Keratinocyte (primary cell): ENCODE measurements at regions not wholly inside any gene's neighbourhood (a gene's known extent, or its start where the extent isn't known, plus 50 kb on each side); places are given as distances from the start of the nearest gene placed in this dataset.

Source experiments
- CTCF ChIP-seq, 3 experiments: IDR thresholded peaks in 1 of 3; conservative IDR thresholded peaks in 1 of 3; optimal IDR thresholded peaks in 1 of 3; 2 replicates in 2 of 3; 3 replicates in 1 of 3; pipeline versions ENCODE3 to v1.5.1; 2011; ENCODE audit warnings: low read length in 3 of 3, mild to moderate bottlenecking in 3 of 3, moderate library complexity in 2 of 3, control low read depth in 1 of 3, inconsistent platforms in 1 of 3; ENCODE audit not compliant: insufficient read depth in 2 of 3; ENCODE audit errors: extremely low read depth in 1 of 3
- EZH2 ChIP-seq: IDR thresholded peaks from one replicate; pipeline ENCODE4 v1.6.1; 2012; ENCODE audit warnings: inconsistent platforms, mild to moderate bottlenecking, low read length, moderate library complexity

GRCh38 chr13:37442996-37443395, 155.6 kb downstream of the POSTN start:
- TF ChIP-seq CTCF (optimal IDR thresholded peaks at IDR 0.05 in 1 of 3, IDR thresholded peaks at IDR 0.05 in 1 of 3, conservative IDR thresholded peaks at IDR 0.05 in 1 of 3; ENCODE audit: extremely low read depth in 1 of 3, insufficient read depth in 2 of 3, low read length in 3 of 3), result no peak
- TF ChIP-seq EZH2, result no peak
